IMR-90 (cell line): ENCODE measurements at regions not wholly inside any gene's neighbourhood (a gene's known extent, or its start where the extent isn't known, plus 50 kb on each side); places are given as distances from the start of the nearest gene placed in this dataset.

Source experiments
- ATAC-seq: fragments of 200-7000 bp; cut with Tn5 transposase; 2 replicates; pipeline ENCODE4 v1.9.1; 2020; ENCODE audit warnings: low read depth, mild to moderate bottlenecking, moderate library complexity
- BruUV-seq: library from RNA; stranded (reverse); fragments of 400-500 nt; replicated peaks from 2 replicates; lab custom pipeline; 2021; lab: Mats Ljungman, UMichigan
- CTCF ChIA-PET: fragments of 300-600 bp; formaldehyde crosslinking; extraction: SDS; loops from one replicate; lab custom pipeline; 2021; ENCODE audit warnings: antibody characterized with exemption; lab: Yijun Ruan, JAX
- POLR2A ChIA-PET: fragments of 300-600 bp; sonication (Branson Sonifier 250); formaldehyde crosslinking; loops from one replicate; lab custom pipeline; 2022; ENCODE audit warnings: antibody characterized with exemption; ENCODE audit not compliant: unreplicated experiment; lab: Charles Lee
- DNase-seq: peaks from one replicate; pipeline ENCODE4 v3.0.0; 2013
- H2AFZ ChIP-seq: replicated peaks from 2 replicates; pipeline ENCODE3; 2013; ENCODE audit warnings: low read length, mild to moderate bottlenecking; ENCODE audit not compliant: poor library complexity
- H2AK5ac ChIP-seq: 2 replicates; pipeline ENCODE4 v1.6.1; 2013; ENCODE audit warnings: low read depth, low read length, inconsistent platforms
- H2AK9ac ChIP-seq: replicated peaks from 2 replicates; pipeline ENCODE3; 2013; ENCODE audit warnings: mild to moderate bottlenecking, low read depth, low read length, moderate library complexity; ENCODE audit not compliant: poor library complexity
- H2BK120ac ChIP-seq: 2 replicates; pipeline ENCODE4 v1.6.1; 2013; ENCODE audit warnings: low read depth, low read length, inconsistent platforms
- H2BK15ac ChIP-seq: 3 replicates; pipeline ENCODE4 v1.6.1; 2013; ENCODE audit warnings: low read depth, low read length, inconsistent platforms
- H2BK20ac ChIP-seq: 2 replicates; pipeline ENCODE4 v1.6.1; 2013; ENCODE audit warnings: low read depth, mild to moderate bottlenecking, inconsistent platforms, low read length, moderate library complexity
- H2BK5ac ChIP-seq: 2 replicates; pipeline ENCODE4 v1.6.1; 2013; ENCODE audit warnings: mild to moderate bottlenecking, low read depth, low read length, inconsistent platforms; ENCODE audit not compliant: poor library complexity, severe bottlenecking
- H3K14ac ChIP-seq: replicated peaks from 2 replicates; pipeline ENCODE4 v1.6.1; 2013; ENCODE audit warnings: low read depth, low read length, inconsistent platforms
- H3K18ac ChIP-seq: 2 replicates; pipeline ENCODE4 v1.6.1; 2013; ENCODE audit warnings: low read depth, low read length, control low read depth
- H3K23ac ChIP-seq: 2 replicates; pipeline ENCODE4 v1.6.1; 2013; ENCODE audit warnings: low read depth, low read length, inconsistent platforms
- H3K27ac ChIP-seq: 2 replicates; pipeline ENCODE4 v1.5.1; 2013; ENCODE audit warnings: mild to moderate bottlenecking, control low read depth, low read length; ENCODE audit not compliant: insufficient read depth
- H3K27me3 ChIP-seq: 2 replicates; pipeline ENCODE4 v1.6.1; 2013; ENCODE audit warnings: low read length; ENCODE audit not compliant: control insufficient read depth, insufficient read depth
- H3K36me3 ChIP-seq: 2 replicates; pipeline ENCODE4 v1.6.1; 2013; ENCODE audit warnings: low read length, mixed read lengths; ENCODE audit not compliant: control insufficient read depth, insufficient read depth
- H3K4ac ChIP-seq: 2 replicates; pipeline ENCODE4 v1.6.1; 2013; ENCODE audit warnings: low read depth, low read length, inconsistent platforms
- H3K4me1 ChIP-seq: 2 replicates; pipeline ENCODE4 v1.6.1; 2013; ENCODE audit warnings: low read length, mixed read lengths; ENCODE audit not compliant: control insufficient read depth, insufficient read depth
- H3K4me2 ChIP-seq: 2 replicates; pipeline ENCODE4 v1.6.1; 2013; ENCODE audit warnings: low read depth, mild to moderate bottlenecking, control low read depth, low read length, moderate library complexity
- H3K4me3 ChIP-seq: 2 replicates; pipeline ENCODE4 v1.5.1; 2013; ENCODE audit warnings: low read depth, mild to moderate bottlenecking, control low read depth, low read length, moderate library complexity; ENCODE audit not compliant: insufficient read depth
- H3K56ac ChIP-seq: 2 replicates; pipeline ENCODE4 v1.6.1; 2013; ENCODE audit warnings: low read length, inconsistent platforms; ENCODE audit not compliant: insufficient read depth; ENCODE audit errors: extremely low read depth
- H3K79me1 ChIP-seq, 2 experiments: 2 replicates each; pipeline ENCODE4 v1.6.1; 2013; ENCODE audit warnings: low read length in 2 of 2, inconsistent platforms in 1 of 2, low read depth in 1 of 2
- H3K9ac ChIP-seq: 2 replicates; pipeline ENCODE4 v1.6.1; 2013; ENCODE audit warnings: low read depth, low read length, control low read depth
- H3K9me1 ChIP-seq: 2 replicates; pipeline ENCODE4 v1.6.1; 2013; ENCODE audit warnings: low read length, inconsistent platforms; ENCODE audit not compliant: insufficient read depth
- H3K9me3 ChIP-seq: 2 replicates; pipeline ENCODE4 v1.6.1; 2013; ENCODE audit warnings: low read length; ENCODE audit not compliant: control insufficient read depth, insufficient read depth
- H4K20me1 ChIP-seq: 2 replicates; pipeline ENCODE4 v1.6.1; 2013; ENCODE audit warnings: low read length, inconsistent platforms; ENCODE audit not compliant: insufficient read depth
- H4K5ac ChIP-seq: 2 replicates; pipeline ENCODE4 v1.6.1; 2013; ENCODE audit warnings: mild to moderate bottlenecking, low read depth, low read length, control low read depth
- H4K8ac ChIP-seq, 2 experiments: 2 replicates each; pipeline ENCODE4 v1.6.1; 2013; ENCODE audit warnings: low read depth in 2 of 2, low read length in 2 of 2, control low read depth in 1 of 2, inconsistent platforms in 1 of 2
- H4K91ac ChIP-seq: 2 replicates; pipeline ENCODE4 v1.6.1; 2013; ENCODE audit warnings: low read depth, low read length, inconsistent platforms; ENCODE audit not compliant: insufficient read depth
- CEBPB ChIP-seq: IDR thresholded peaks from 2 replicates; pipeline ENCODE4 v1.6.1; 2012; ENCODE audit warnings: low read depth, low read length, improper control_type of control experiment
- FOS ChIP-seq: fragments of 150-350 bp; IDR thresholded peaks from 2 replicates; pipeline ENCODE4 v1.6.1; 2016; ENCODE audit warnings: low read depth, low read length
- MAZ ChIP-seq: IDR thresholded peaks from 2 replicates; pipeline ENCODE4 v1.6.1; 2012; ENCODE audit warnings: low read depth, mild to moderate bottlenecking, low read length, improper control_type of control experiment, moderate library complexity, borderline replicate concordance
- POLR2A ChIP-seq: IDR thresholded peaks from 2 replicates; pipeline ENCODE4 v1.6.1; 2012; ENCODE audit warnings: mild to moderate bottlenecking, low read depth, low read length
- RAD21 ChIP-seq: IDR thresholded peaks from 2 replicates; pipeline ENCODE4 v1.6.1; 2012; ENCODE audit warnings: low read length, improper control_type of control experiment
- RCOR1 ChIP-seq: IDR thresholded peaks from 2 replicates; pipeline ENCODE4 v1.6.1; 2012; ENCODE audit warnings: mild to moderate bottlenecking, low read length, improper control_type of control experiment; ENCODE audit not compliant: insufficient replicate concordance
- RFX5 ChIP-seq: IDR thresholded peaks from 2 replicates; pipeline ENCODE4 v1.8.0; 2012; ENCODE audit warnings: low read depth, mild to moderate bottlenecking, low read length, moderate library complexity
- SMC3 ChIP-seq: fragments of 150-350 bp; IDR thresholded peaks from 2 replicates; pipeline ENCODE4 v1.6.1; 2016; ENCODE audit warnings: low read depth, mild to moderate bottlenecking, antibody characterized with exemption, low read length, moderate library complexity
- USF2 ChIP-seq: fragments of 150-350 bp; IDR thresholded peaks from 2 replicates; pipeline ENCODE4 v1.6.1; 2017; ENCODE audit warnings: mild to moderate bottlenecking, antibody characterized with exemption, low read length, low read depth
- WGBS, 2 experiments: methylation state at CpG; one replicate each; pipeline versions ENCODE4 v1.1.5 to v1.1.7; 2013; ENCODE audit warnings: missing lambda C conversion rate in 2 of 2; ENCODE audit not compliant: insufficient read length in 1 of 2; ENCODE audit errors: extremely low coverage in 2 of 2; 5-methylcytosine and 5-hydroxymethylcytosine counted together
- dilution Hi-C: fragments of 300-500 bp; cut with HindIII; formaldehyde crosslinking; loops from one replicate; pipeline ENCODE4 v1.14.3; 2018; ENCODE audit warnings: low sequenced_read_pairs; ENCODE audit not compliant: unreplicated experiment
- in situ Hi-C: fragments of 300-500 bp; cut with MboI; formaldehyde crosslinking; loops from 3 replicates; pipeline ENCODE4 v1.14.3; 2019; ENCODE audit warnings: low sequenced_read_pairs, inconsistent platforms, mixed read lengths
- intact Hi-C: fragments of 100-400 bp; cut with micrococcal nuclease; formaldehyde crosslinking; loops from 2 replicates; pipeline ENCODE4 v1.10.0; 2022
- TF ChIP-seq, protein P1 (sequence below): fragments of 150-350 bp; IDR thresholded peaks from 2 replicates; pipeline ENCODE4 v1.6.1; 2016; ENCODE audit warnings: low read depth, mild to moderate bottlenecking, low read length, moderate library complexity, borderline replicate concordance

DNA sequence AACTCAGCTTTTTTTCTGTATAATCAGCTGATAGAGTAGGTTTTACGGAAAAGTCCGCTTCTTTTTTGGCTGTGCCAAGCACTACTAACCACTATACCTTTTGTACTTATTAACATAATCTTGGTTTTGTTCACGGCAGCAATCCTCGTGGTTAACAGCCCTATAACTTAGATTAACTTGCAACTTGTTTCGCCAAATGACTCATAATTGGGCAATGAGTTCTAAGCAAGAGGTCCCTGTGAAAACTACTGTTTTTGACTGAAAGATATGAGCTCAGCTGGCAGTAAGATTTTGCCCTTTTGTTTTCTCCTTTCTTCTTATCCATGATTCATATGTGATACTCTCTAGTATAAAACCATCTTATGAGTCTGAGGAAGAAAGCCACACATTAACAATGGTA, 345.0 kb upstream of the PCDH15 start:
- CTCF ChIA-PET, result no interaction called here
- dilution Hi-C loops (no loop called here), intact Hi-C loops (no loop called here), in situ Hi-C loops (no loop called here)
- no peak overlapping the region for H3K56ac ChIP-seq
- H3K4me2 ChIP-seq, result no peak overlapping the region
- no peak overlapping the region for H3K4ac ChIP-seq
- H3K9me3 ChIP-seq, result no peaks in the 10 kb centered on the region
- no peak for TF ChIP-seq SMC3
- no peak for TF ChIP-seq RCOR1
- TF ChIP-seq MAZ, result no peak
- no peak for TF ChIP-seq RFX5
- TF ChIP-seq RAD21, result no peak
- TF ChIP-seq, protein P1, sequence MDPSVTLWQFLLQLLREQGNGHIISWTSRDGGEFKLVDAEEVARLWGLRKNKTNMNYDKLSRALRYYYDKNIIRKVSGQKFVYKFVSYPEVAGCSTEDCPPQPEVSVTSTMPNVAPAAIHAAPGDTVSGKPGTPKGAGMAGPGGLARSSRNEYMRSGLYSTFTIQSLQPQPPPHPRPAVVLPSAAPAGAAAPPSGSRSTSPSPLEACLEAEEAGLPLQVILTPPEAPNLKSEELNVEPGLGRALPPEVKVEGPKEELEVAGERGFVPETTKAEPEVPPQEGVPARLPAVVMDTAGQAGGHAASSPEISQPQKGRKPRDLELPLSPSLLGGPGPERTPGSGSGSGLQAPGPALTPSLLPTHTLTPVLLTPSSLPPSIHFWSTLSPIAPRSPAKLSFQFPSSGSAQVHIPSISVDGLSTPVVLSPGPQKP, result no peak
- no peak for TF ChIP-seq CEBPB
- no peak for TF ChIP-seq POLR2A
- no peak for TF ChIP-seq FOS
- no peak for TF ChIP-seq USF2
- H3K36me3 ChIP-seq, result no peaks in the 10 kb centered on the region
- H3K14ac ChIP-seq, result no peak overlapping the region
- no peak overlapping the region for H2BK5ac ChIP-seq
- H4K20me1 ChIP-seq, result no peaks in the 10 kb centered on the region
- ATAC-seq, result no peak
- no peak overlapping the region for H2BK120ac ChIP-seq
- WGBS, 2 experiments, result no CpG with 5 or more reads among the region's 5 CpGs
- no peak overlapping the region for H3K18ac ChIP-seq
- H3K9me1 ChIP-seq, result no peaks in the 10 kb centered on the region
- no peak overlapping the region for H2BK15ac ChIP-seq
- H4K91ac ChIP-seq, result no peak overlapping the region
- H3K23ac ChIP-seq, result no peak overlapping the region
- no peak overlapping the region for H4K5ac ChIP-seq
- no peak overlapping the region for H4K8ac ChIP-seq
- H3K9ac ChIP-seq, result no peak overlapping the region
- no peaks in the 10 kb centered on the region for H3K4me1 ChIP-seq
- POLR2A ChIA-PET, result no interaction called here
- no peak overlapping the region for H2AFZ ChIP-seq
- no peak for DNase-seq
- H3K79me1 ChIP-seq, result no peaks in the 10 kb centered on the region
- BruUV-seq, result no TSS peak
- H2AK9ac ChIP-seq, result no peak overlapping the region
- H3K4me3 ChIP-seq, result no peak overlapping the region
- H2BK20ac ChIP-seq, result no peak overlapping the region
- no peaks in the 10 kb centered on the region for H3K27me3 ChIP-seq
- no peak overlapping the region for H2AK5ac ChIP-seq
- H3K27ac ChIP-seq, result no peak overlapping the region
